ENCODE measurements at regions not wholly inside any gene's neighbourhood (a gene's known extent, or its start where the extent isn't known, plus 50 kb on each side); places are given as distances from the start of the nearest gene placed in this dataset.
A peak's percentile ranks its signal among the peaks of the same experiment; 100 is the strongest.
"Not testable (repeated sequence)": the region's sequence is repeated elsewhere in the genome, so short reads cannot be mapped to it uniquely, and the experiment has no call there.

DNA sequence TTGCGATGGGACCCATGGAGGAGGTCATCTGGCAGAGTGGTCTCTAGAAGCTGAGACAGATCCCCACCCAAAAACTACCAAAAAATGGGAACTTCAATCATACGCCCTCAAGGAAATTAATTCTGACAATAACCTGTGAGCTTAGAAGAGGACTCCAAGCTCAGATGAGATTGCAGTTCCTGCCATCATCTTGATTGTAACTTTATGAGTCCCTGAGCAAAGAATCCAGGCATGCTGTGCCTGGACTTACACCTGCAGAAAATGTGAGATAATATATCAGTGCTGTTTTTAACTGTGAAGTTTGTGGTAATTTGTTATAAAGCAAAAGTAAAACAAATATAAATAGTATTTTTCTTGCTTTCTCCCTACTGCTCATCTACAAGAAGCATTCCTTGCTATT, 299.6 kb upstream of the MBL2 start:
- DNase-seq (ENCODE audit: low spot score): no peak

DNA sequence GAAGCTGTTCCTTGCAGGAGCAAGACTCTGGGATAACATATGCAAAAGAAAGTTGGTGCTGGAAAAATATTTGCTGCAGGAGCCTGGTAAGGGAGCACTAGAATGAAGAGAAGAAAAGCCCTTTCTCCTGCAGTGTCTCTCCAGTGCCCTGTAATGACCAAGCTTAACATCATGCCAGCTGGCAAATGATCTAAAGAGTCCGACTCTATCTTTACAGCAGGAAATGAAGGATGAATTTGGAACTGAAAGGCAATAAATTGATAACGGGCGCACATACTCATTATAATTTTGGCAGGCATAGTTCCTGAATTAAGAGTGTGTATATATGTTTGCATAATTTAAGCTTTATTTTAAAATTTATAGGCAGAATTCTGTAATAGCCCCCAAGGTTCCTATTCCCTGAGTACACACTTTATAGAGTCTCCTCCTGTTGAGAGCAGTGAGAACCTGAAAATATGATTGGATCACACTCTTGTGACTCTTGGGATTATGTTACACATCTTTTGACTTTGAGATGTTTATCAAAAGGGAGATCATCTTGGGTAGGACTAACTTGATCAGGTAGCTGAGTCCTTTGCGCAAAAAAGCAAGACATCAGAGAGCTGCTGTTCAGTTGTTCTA, 299.0 kb upstream of the MBL2 start:
- DNase-seq (ENCODE audit: low spot score): no peak

- no peak for DNase-seq (ENCODE audit: low spot score)
Observed at GRCh38 chr10:53069013-53069412, 296.4 kb upstream of the MBL2 start.

- DNase-seq (ENCODE audit: low spot score): no peak
Observed at GRCh38 chr10:53064614-53065013, 292.0 kb upstream of the MBL2 start.

DNA sequence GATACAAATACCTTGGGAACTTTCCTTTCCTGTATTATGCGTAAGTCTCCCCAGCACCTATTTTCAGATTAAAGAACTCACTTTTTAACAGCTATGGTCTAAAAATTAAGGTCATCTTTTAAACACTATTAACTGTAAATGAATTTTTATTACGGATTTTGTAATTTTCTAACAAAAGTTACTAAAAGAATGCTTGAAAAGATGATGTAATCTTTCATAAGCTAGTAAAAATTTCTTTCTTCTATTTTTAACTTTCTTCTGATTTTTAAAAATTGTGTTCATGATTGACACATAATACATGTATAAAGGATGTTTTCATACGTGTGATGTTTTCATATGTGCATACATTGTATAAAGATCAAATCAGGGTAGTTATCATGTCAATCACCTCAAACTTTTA, 291.2 kb upstream of the MBL2 start:
- DNase-seq (ENCODE audit: low spot score): no peak

DNA sequence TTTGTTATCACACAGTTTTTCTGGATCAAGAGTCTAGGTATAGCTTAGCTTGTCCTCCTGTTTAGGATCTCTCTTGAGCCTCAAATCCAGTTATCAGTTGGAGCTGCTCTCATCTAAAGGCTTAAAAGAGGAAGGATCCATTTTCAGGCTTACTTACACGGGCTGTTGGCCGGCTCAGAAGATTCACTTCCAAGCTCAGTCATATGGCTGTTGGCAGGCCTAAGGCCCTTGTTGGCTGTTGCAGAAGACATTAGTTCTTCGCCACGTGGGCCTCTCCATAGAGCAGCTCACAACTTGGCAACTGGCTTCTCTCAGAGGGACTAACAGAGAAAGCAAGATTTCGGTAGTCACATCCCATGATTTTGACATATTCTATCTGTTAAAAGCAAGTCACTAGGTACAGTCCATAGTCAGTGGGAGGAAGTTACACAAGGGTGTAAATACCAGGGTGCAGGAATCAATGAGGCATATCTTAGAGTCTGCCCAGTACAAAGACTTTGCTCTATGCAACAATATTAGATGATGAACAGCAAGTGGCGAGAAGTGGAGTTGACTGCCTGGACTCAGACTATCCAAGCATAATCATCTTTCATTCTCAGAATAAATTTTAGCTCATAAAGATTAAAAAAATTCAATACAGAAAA, 280.1 kb upstream of the MBL2 start:
- DNase-seq (ENCODE audit: low spot score): no peak

GRCh38 chr10:53045315-53045714, 272.7 kb upstream of the MBL2 start:
- DNase-seq (ENCODE audit: low spot score): no peak

- not testable (repeated sequence) for DNase-seq (ENCODE audit: low spot score)
Observed at GRCh38 chr10:53035823-53036222, 263.2 kb upstream of the MBL2 start.

DNA sequence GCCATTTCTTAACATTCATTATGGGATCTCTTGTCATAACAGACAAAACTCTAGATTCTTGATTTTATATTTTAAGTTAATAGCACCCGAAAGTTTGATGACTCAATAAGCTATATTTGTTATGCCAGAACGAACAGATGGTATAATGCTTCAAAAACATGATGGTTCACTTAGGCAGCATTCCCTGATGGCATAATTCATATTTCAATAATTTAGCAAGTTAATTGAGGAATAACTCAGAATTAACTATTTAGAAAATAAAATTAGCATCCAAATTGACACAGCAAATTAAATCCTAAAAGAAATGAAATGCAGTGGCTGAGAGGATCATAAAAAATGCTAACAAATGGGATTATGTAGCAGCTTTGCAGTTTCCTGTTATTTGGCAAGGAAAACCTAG, 260.8 kb upstream of the MBL2 start:
- no peak for DNase-seq (ENCODE audit: low spot score)

GRCh38 chr10:53029872-53030849, 257.6 kb upstream of the MBL2 start:
- DNase-seq (ENCODE audit: low spot score): peak; percentile 23

GRCh38 chr10:53029449-53029848, 256.9 kb upstream of the MBL2 start:
- no peak for DNase-seq (ENCODE audit: low spot score)

- DNase-seq (ENCODE audit: low spot score): not testable (repeated sequence)
Observed at GRCh38 chr10:53025765-53026164, 253.2 kb upstream of the MBL2 start.

GRCh38 chr10:53025172-53025711, 252.7 kb upstream of the MBL2 start:
- no peak for DNase-seq (ENCODE audit: low spot score)

DNA sequence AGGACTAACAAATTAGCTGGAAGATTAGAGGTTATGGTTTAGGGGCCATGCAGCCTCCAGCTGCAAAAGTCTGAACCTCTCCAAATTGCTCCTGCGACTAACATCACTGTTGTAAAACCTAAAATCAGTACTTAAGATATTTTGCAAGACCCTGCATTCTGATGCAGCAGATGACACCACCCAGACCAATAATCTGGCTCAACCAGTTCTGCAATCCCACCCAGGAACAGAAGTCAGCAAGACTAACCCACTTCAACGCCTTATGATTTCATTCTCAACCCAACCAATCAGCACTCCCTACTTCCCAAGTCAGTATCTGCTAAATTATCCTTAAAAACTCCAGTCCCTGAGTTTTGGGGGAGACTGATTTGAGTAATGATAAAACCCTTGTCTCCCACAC, 250.8 kb upstream of the MBL2 start:
- DNase-seq (ENCODE audit: low spot score): no peak

DNA sequence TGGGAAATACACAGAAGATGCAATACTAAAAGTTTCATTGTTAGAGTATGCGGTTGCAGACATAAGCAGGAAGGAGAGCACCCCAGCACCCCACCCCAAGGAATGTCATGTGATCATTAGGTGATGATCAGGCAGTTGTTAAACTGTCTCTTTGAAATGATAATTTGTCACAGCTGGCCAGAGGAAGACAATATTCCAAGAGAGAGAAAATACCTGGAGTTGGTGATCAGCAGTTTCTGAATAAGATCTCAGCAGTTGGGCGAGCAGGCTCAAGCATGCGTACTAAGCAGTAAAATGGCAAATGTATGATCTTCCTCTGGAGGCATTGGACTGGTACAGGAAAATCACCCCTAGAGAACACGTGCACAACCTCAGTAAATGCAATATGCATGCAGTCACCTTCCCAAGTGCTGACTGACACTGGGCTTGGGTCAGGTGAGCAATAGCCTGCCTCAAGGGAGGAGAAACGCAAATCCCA, 250.1 kb upstream of the MBL2 start:
- DNase-seq (ENCODE audit: low spot score): no peak

DNA sequence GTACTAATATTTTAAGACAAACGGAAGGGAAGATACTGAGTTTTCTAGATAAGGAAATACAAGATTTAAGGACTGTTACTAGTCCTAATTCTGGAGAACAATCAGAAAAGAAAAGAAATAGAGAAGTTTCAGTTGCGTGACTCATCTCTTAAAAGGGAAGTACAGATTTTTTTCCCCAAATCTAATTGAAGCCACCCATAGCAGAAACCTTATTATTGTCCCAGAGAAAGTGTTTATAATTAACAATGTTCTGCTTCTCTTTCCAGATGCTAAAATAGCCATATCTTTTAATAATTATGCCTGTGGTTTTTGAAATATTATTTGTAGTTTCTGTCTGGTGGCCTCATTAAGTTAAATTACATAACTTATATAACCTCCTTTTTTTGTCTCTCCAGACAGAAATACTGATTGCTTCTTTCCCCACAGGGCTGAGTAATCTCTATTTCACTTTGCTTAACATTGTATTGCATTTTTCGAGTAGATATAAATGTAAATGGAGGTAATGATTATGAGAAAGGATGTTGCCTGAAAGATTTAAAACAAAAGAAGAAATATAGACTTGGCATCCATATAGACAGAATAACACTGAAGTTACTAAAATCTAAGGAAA, 240.7 kb upstream of the MBL2 start:
- DNase-seq (ENCODE audit: low spot score): no peak

DNA sequence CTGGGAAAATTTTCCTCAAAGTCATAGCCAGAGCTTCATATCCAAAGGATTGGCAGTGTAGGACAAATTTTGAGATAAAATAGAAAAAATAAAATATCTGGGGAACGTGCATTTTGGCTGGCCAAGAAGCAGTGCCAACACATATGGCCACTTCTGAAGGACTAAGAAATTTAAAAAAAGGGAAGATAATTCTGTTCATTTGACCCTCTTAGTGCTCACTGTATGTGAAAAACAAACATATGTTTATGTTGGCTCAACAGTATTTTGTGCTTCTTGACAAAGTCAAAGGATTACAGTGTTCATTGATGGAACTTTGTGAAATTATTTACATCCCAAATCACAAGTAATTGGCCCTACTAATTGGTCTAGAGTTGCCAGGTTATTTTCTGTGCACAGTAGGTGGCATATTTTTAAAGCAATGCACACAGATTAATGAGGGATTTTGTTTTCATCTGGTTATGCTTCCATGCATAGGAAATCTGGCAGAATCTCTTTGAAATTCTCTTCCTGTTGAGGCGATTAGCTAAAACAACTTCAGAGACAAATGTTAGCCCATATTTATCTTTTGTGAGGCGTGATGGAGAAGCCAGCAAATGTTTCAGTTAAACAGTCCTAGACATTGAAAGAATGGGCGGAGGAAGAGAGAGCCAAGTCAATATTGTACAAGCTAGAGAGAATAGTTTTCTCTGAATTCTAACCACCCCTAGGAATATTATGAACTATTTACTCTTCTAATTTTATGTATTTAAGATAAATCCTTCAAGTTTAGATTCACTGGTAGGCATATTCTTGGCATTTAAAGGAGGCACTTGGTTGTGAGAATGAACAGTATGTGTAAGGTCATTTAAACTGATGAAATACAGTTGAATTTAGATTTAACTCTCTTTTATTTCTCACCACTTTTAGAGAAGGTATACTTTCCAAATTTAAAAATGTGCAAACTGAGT, 237.7 kb upstream of the MBL2 start:
- DNase-seq (ENCODE audit: low spot score): no peak

- no peak for DNase-seq (ENCODE audit: low spot score)
Observed at GRCh38 chr10:53007527-53007842, 234.9 kb upstream of the MBL2 start.

DNA sequence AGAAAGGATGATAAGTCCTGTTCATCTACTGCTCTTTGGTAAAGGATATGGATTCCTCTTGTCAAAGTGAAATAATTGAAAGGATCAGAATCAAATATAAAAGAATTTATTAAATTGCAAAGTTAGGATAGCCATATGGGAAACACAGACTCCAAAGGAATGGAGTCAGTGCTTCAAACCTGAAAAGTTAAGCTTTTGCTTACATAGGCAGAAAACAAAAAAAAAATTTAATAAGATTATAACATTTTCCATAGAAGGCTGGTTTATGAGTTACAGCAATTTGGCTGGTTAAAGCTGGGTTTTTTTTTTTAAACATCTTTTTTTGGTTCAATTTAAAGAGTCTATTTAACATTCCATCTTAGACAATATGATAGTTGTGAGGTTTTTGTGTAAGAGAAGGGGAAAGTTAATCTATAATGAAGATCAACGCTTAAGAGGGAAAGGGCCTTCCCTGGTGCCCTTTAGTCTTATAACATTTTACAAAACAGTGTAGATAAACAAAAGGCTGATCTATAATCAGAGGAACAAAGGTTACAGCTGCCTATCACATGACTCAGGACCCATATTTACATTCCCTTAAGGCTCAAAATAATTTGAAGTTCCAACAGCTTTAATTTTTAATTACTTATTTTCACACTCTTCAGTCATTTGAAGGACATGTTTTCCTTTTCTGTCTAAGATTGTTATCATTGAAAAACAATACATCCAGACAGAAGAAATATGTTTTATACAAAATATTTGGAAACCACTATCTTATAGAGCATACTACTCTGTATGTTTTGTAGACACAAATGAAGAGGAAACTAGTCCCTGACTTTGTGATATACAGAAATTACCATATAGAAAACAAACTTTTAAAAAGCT, 234.3 kb upstream of the MBL2 start:
- DNase-seq (ENCODE audit: low spot score): peak; percentile 21

Measured in LoVo (cell line).